ENCODE measurements at regions not wholly inside any gene's neighbourhood (a gene's known extent, or its start where the extent isn't known, plus 50 kb on each side); places are given as distances from the start of the nearest gene placed in this dataset.

DNA sequence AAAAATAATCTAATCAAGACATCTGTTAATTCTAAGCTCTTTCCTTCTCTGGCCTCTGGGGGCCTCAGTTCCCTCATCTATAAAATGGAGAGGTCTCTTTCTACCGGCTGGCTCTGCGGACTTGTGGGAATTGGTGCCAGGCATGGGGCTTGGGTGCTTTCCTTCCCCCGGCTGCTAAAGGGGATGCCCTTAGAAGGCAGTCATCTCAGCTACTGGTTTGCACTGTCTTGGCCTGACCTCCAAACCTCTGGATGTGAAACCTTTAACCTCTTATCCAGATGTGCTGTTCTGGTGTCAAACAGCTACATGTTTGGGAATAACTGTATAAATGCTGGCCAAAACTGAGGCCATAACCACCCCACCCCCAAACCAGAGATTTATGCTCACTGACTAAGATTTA, 320.0 kb downstream of the RPS24 start:
- Histone ChIP-seq H3K9me3 (ENCODE audit: control insufficient read depth in 2 of 2, insufficient read depth in 1 of 2, low read depth in 1 of 2, low read length in 1 of 2) (no peaks in the 10 kb centered on the region), H3K4me3 (ENCODE audit: low read depth in 1 of 2, low read length in 2 of 2) (no peak overlapping the region), H3K27ac (ENCODE audit: low read depth in 2 of 2, low read length in 1 of 2) (no peak overlapping the region), H3K4me1 (ENCODE audit: control insufficient read depth in 2 of 2, insufficient read depth in 2 of 2, low read length in 1 of 2) (no peaks in the 10 kb centered on the region), H3K27me3 (ENCODE audit: control insufficient read depth in 1 of 2, insufficient read depth in 2 of 2, low read length in 2 of 2) (no peaks in the 10 kb centered on the region), H3K36me3 (ENCODE audit: control insufficient read depth in 2 of 2, insufficient read depth in 2 of 2, low read length in 1 of 2) (no peaks in the 10 kb centered on the region)
- WGBS, 2 donors, result 79 to 83% methylated on average over 3 of the region's 3 CpGs

DNA sequence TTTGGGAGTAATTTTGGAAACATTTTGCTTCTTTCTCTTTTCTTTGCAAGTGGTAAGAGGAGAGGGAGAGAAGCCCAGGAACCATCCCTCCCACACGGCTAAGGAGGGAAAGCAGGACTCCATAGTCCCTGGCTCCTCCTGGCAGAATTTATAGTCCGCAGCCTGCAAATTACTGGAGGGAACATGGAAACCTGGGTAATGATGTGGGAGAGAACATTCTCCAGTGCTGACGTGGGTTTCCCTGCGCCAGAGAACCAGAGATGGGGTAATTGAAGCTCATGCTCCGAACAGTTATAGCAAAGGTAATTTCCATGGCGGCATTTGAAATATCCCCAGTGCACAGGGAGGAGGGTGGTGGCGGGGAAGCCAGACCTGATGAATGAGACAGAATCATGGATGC, 320.4 kb downstream of the RPS24 start:
- H3K4me3 ChIP-seq (ENCODE audit: low read depth in 1 of 2, low read length in 2 of 2), result no peak overlapping the region
- WGBS, 2 donors, result 79 to 82% methylated on average over 7 of the region's 7 CpGs
- H3K36me3 ChIP-seq (ENCODE audit: control insufficient read depth in 2 of 2, insufficient read depth in 2 of 2, low read length in 1 of 2), result no peaks in the 10 kb centered on the region
- no peaks in the 10 kb centered on the region for H3K9me3 ChIP-seq (ENCODE audit: control insufficient read depth in 2 of 2, insufficient read depth in 1 of 2, low read depth in 1 of 2, low read length in 1 of 2)
- no peak overlapping the region for H3K27ac ChIP-seq (ENCODE audit: low read depth in 2 of 2, low read length in 1 of 2)
- H3K27me3 ChIP-seq (ENCODE audit: control insufficient read depth in 1 of 2, insufficient read depth in 2 of 2, low read length in 2 of 2), result no peaks in the 10 kb centered on the region
- no peaks in the 10 kb centered on the region for H3K4me1 ChIP-seq (ENCODE audit: control insufficient read depth in 2 of 2, insufficient read depth in 2 of 2, low read length in 1 of 2)

DNA sequence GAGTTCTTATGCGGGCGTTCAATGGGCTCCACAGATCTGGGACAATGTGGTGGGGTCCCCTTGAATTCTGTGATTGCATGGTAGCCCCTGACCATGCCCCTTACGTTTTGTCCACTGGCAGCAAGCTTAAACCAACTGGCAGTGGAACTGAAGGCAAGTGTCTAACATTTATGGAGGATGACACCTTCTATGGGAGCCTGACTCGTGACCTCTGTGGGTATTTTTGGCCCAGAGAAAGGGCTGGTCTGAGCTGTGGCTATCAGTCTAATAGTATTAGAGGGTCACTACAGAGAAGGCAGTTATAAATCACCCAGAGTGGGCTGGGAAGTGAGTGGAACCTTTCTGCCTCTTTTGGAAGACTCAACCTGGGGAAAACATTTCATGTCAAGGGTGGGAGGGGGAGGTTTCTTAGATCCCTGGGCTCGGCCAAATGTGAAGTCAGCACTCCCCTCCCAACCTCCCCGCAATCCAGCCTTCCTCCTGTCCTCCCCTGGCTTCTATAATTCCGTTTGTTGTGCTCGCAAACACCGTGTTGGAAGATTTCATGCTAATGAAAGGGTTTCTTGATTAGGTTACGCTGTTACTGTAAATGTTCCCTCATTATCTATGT, 322.7 kb downstream of the RPS24 start:
- H3K4me1 ChIP-seq (ENCODE audit: control insufficient read depth in 2 of 2, insufficient read depth in 2 of 2, low read length in 1 of 2), result no peaks in the 10 kb centered on the region
- WGBS, 2 donors, result 86 to 87% methylated on average over 10 of the region's 10 CpGs
- no peaks in the 10 kb centered on the region for H3K9me3 ChIP-seq (ENCODE audit: control insufficient read depth in 2 of 2, insufficient read depth in 1 of 2, low read depth in 1 of 2, low read length in 1 of 2)
- H3K27ac ChIP-seq (ENCODE audit: low read depth in 2 of 2, low read length in 1 of 2), result no peak overlapping the region
- no peaks in the 10 kb centered on the region for H3K36me3 ChIP-seq (ENCODE audit: control insufficient read depth in 2 of 2, insufficient read depth in 2 of 2, low read length in 1 of 2)
- H3K27me3 ChIP-seq (ENCODE audit: control insufficient read depth in 1 of 2, insufficient read depth in 2 of 2, low read length in 2 of 2), result no peaks in the 10 kb centered on the region
- H3K4me3 ChIP-seq (ENCODE audit: low read depth in 1 of 2, low read length in 2 of 2), result no peak overlapping the region

DNA sequence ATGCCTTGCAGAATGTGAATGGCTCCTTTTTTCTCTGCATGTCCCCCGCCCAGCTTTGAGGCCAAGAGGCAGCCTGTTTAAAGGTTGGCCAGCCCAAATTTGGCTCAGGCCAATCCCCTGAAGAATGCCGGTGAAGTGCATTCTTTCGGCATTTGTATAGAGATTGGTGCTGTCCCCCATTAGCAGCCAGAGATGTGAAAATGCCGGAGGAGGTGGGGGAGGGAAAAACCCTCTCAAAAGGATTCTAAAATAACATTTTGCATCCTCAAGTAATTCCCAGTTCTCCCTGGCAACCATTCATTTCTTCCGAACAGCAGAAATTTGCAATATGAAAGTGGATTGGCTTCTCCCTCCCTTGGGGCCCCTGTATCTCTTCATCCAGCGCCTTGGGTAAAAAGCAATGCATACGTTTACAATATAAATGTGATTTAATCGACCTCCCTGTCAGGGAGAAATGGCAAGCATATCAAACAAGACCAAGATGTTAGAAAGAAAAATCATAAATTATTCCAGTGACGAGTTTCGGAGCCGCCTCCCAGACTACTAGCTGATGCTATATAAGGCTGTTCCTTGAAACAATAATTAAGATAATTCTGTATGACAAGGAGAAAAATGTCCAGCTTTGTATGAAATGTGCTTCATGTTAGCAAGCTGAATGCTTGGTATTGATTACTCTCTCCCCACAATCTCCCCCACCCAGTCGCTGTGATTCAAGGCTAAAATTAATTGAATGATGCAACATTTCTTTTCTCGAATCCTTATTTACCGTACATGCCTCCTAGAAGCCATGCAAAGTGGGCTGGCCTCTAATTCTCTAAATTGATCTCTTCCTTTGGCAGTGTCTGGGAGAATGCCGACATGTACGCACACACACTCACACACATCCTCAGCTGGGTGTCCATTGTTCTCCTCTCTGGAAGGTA, 323.7 kb downstream of the RPS24 start:
- WGBS, 2 donors, result 64 to 66% methylated on average over 16 of the region's 16 CpGs
- H3K4me3 ChIP-seq (ENCODE audit: low read depth in 1 of 2, low read length in 2 of 2), result no peak overlapping the region
- H3K4me1 ChIP-seq (ENCODE audit: control insufficient read depth in 2 of 2, insufficient read depth in 2 of 2, low read length in 1 of 2), result peaks cover 0 to 4% of the 10 kb centered on the region in 2 donors
- no peaks in the 10 kb centered on the region for H3K9me3 ChIP-seq (ENCODE audit: control insufficient read depth in 2 of 2, insufficient read depth in 1 of 2, low read depth in 1 of 2, low read length in 1 of 2)
- H3K36me3 ChIP-seq (ENCODE audit: control insufficient read depth in 2 of 2, insufficient read depth in 2 of 2, low read length in 1 of 2), result no peaks in the 10 kb centered on the region
- no peaks in the 10 kb centered on the region for H3K27me3 ChIP-seq (ENCODE audit: control insufficient read depth in 1 of 2, insufficient read depth in 2 of 2, low read length in 2 of 2)
- no peak overlapping the region for H3K27ac ChIP-seq (ENCODE audit: low read depth in 2 of 2, low read length in 1 of 2)

DNA sequence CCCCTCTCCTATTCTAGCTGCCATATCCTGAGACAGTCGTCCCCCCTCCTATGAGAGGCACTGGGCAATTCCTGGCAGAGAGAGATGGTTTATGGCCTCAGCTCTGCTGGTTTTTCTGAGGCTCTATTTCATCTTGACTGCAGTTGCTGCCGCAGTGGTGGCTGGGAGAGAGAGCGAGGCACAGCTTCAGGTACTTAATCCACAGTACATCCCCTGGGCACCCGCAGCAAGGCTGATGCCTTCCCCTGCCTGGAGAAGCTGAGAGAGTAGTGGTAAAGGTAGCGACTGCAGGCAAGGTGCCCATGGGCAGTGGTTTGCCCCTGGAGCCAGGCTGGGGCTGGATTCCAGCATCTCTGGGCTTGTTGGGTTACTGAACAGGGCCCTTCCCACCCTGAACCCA, 324.7 kb downstream of the RPS24 start:
- Histone ChIP-seq H3K27ac (ENCODE audit: low read depth in 2 of 2, low read length in 1 of 2) (no peak overlapping the region), H3K36me3 (ENCODE audit: control insufficient read depth in 2 of 2, insufficient read depth in 2 of 2, low read length in 1 of 2) (no peaks in the 10 kb centered on the region), H3K27me3 (ENCODE audit: control insufficient read depth in 1 of 2, insufficient read depth in 2 of 2, low read length in 2 of 2) (no peaks in the 10 kb centered on the region), H3K9me3 (ENCODE audit: control insufficient read depth in 2 of 2, insufficient read depth in 1 of 2, low read depth in 1 of 2, low read length in 1 of 2) (no peaks in the 10 kb centered on the region), H3K4me1 (ENCODE audit: control insufficient read depth in 2 of 2, insufficient read depth in 2 of 2, low read length in 1 of 2) (peaks cover 0 to 5% of the 10 kb centered on the region in 2 donors), H3K4me3 (ENCODE audit: low read depth in 1 of 2, low read length in 2 of 2) (no peak overlapping the region)
- WGBS, 2 donors, result 88% methylated on average over 5 of the region's 5 CpGs

DNA sequence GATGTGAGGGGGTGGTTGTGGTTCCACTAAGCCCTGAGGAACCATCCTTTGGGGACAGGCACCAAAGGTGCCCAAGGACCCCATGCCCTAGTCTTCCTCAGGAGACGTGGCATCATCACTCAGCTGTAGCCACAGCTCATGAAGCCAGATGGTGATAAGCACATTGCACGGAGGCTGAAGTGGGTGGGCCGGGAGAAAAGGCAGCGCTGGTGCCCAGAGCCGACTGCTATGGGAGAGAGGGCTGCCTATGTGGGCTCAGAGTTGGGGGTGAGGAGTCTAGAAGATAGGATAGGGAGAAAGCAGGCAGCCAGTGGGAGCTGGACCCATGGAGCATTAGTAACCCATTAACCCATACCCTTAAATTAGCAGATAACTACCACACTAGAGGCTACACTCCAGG, 325.3 kb downstream of the RPS24 start:
- Histone ChIP-seq H3K36me3 (ENCODE audit: control insufficient read depth in 2 of 2, insufficient read depth in 2 of 2, low read length in 1 of 2) (no peaks in the 10 kb centered on the region), H3K27me3 (ENCODE audit: control insufficient read depth in 1 of 2, insufficient read depth in 2 of 2, low read length in 2 of 2) (no peaks in the 10 kb centered on the region), H3K4me3 (ENCODE audit: low read depth in 1 of 2, low read length in 2 of 2) (no peak overlapping the region), H3K4me1 (ENCODE audit: control insufficient read depth in 2 of 2, insufficient read depth in 2 of 2, low read length in 1 of 2) (peaks cover 0 to 5% of the 10 kb centered on the region in 2 donors), H3K9me3 (ENCODE audit: control insufficient read depth in 2 of 2, insufficient read depth in 1 of 2, low read depth in 1 of 2, low read length in 1 of 2) (no peaks in the 10 kb centered on the region), H3K27ac (ENCODE audit: low read depth in 2 of 2, low read length in 1 of 2) (no peak overlapping the region)
- 92 to 94% methylated on average over 5 of the region's 5 CpGs for WGBS, 2 donors

DNA sequence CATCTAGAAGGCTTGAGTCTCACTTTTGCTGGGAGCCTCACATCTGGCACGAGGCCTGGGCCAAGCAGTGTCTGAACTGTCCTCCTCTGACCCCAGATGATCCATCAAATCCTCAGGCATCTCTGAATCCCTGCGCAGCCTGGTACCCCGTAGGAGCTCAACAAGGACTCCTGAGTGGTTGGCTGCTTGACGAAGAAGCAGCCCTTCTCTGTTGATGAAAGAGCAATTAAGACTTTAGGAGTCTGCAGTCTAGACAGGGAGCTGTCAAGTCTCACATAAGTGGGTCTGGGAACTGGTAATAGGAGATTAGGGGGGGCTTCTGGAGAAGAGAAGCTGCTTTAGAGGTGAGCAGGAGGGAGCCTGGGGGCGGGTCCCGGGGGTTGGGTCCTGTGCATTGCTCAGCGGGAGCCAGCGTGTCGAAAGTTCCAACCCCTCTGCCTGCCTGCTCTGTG, 326.0 kb downstream of the RPS24 start:
- no peaks in the 10 kb centered on the region for H3K36me3 ChIP-seq (ENCODE audit: control insufficient read depth in 2 of 2, insufficient read depth in 2 of 2, low read length in 1 of 2)
- no peaks in the 10 kb centered on the region for H3K9me3 ChIP-seq (ENCODE audit: control insufficient read depth in 2 of 2, insufficient read depth in 1 of 2, low read depth in 1 of 2, low read length in 1 of 2)
- 57 to 63% methylated on average over 9 of the region's 9 CpGs for WGBS, 2 donors
- peaks cover 0 to 5% of the 10 kb centered on the region in 2 donors for H3K4me1 ChIP-seq (ENCODE audit: control insufficient read depth in 2 of 2, insufficient read depth in 2 of 2, low read length in 1 of 2)
- no peaks in the 10 kb centered on the region for H3K27me3 ChIP-seq (ENCODE audit: control insufficient read depth in 1 of 2, insufficient read depth in 2 of 2, low read length in 2 of 2)
- no peak overlapping the region for H3K4me3 ChIP-seq (ENCODE audit: low read depth in 1 of 2, low read length in 2 of 2)
- H3K27ac ChIP-seq (ENCODE audit: low read depth in 2 of 2, low read length in 1 of 2), result no peak overlapping the region

DNA sequence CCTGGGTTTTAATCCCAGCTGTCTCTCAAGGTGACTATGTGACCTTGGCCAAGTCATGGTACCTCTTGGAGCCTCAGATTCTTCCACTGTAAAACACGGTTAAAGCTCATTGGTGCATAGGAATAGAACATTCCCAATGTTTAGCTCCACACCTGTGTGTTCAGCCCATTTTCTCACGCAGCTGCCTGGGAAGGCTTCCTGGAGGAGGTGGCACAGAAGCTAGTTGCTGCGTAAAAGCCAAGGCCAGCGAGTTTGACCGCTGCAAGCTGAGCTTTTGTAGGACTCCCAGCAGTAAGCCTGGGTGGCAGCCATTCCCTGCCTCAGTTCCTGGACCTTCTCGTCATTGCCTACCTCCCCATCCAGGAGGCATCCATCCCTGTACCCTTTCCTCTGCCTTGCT, 326.6 kb downstream of the RPS24 start:
- 88 to 94% methylated on average over 6 of the region's 6 CpGs for WGBS, 2 donors

DNA sequence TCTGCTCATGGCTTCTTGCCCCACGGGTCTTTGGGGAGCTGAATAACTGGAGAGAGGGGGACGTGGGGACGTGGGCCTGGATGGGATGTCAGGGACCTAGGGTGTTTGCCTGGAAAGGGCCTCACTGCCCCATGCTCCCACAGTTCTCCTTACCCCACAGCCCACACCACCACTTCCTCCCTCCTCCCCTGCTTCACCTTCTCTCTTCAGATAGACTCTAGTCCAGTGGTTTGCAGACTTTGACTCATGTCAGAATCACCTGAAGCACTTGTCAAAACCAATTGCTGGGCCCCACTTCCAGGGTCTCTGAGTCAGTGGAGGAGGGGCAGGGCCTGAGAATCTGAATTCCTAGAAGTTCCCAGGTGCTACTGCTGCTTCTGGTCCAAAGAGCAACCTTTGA, 327.4 kb downstream of the RPS24 start:
- Histone ChIP-seq H3K4me1 (ENCODE audit: control insufficient read depth in 2 of 2, insufficient read depth in 2 of 2, low read length in 1 of 2) (peaks cover 0 to 5% of the 10 kb centered on the region in 2 donors), H3K27me3 (ENCODE audit: control insufficient read depth in 1 of 2, insufficient read depth in 2 of 2, low read length in 2 of 2) (no peaks in the 10 kb centered on the region), H3K9me3 (ENCODE audit: control insufficient read depth in 2 of 2, insufficient read depth in 1 of 2, low read depth in 1 of 2, low read length in 1 of 2) (no peaks in the 10 kb centered on the region), H3K36me3 (ENCODE audit: control insufficient read depth in 2 of 2, insufficient read depth in 2 of 2, low read length in 1 of 2) (no peaks in the 10 kb centered on the region), H3K4me3 (ENCODE audit: low read depth in 1 of 2, low read length in 2 of 2) (no peak overlapping the region), H3K27ac (ENCODE audit: low read depth in 2 of 2, low read length in 1 of 2) (no peak overlapping the region)
- 70 to 82% methylated on average over 3 of the region's 3 CpGs for WGBS, 2 donors

More for the DNA sequence above, 326.6 kb downstream of the RPS24 start:
- Histone ChIP-seq H3K27ac (ENCODE audit: low read depth in 2 of 2, low read length in 1 of 2) (no peak overlapping the region), H3K4me3 (ENCODE audit: low read depth in 1 of 2, low read length in 2 of 2) (no peak overlapping the region), H3K36me3 (ENCODE audit: control insufficient read depth in 2 of 2, insufficient read depth in 2 of 2, low read length in 1 of 2) (no peaks in the 10 kb centered on the region), H3K27me3 (ENCODE audit: control insufficient read depth in 1 of 2, insufficient read depth in 2 of 2, low read length in 2 of 2) (no peaks in the 10 kb centered on the region), H3K4me1 (ENCODE audit: control insufficient read depth in 2 of 2, insufficient read depth in 2 of 2, low read length in 1 of 2) (peaks cover 0 to 5% of the 10 kb centered on the region in 2 donors), H3K9me3 (ENCODE audit: control insufficient read depth in 2 of 2, insufficient read depth in 1 of 2, low read depth in 1 of 2, low read length in 1 of 2) (no peaks in the 10 kb centered on the region)

Measured in esophagus (tissue), 2 donors.